MM.1S (cell line): ENCODE measurements at regions not wholly inside any gene's neighbourhood (a gene's known extent, or its start where the extent isn't known, plus 50 kb on each side); places are given as distances from the start of the nearest gene placed in this dataset.

ENCODE experiments used
- DNase-seq: peaks from one replicate; pipeline ENCODE4 v3.0.0-alpha.2; 2015
- H2AFZ ChIP-seq: fragments of 300-600 bp; sonication (generic); 2 replicates; pipeline ENCODE4 v1.6.0; 2016; ENCODE audit warnings: antibody characterized with exemption, low read length
- H3F3A ChIP-seq: fragments of 300-600 bp; sonication (generic); 2 replicates; pipeline ENCODE4 v1.6.1; 2016; ENCODE audit warnings: mild to moderate bottlenecking, antibody characterized with exemption, low read length, moderate library complexity, mixed read lengths; ENCODE audit not compliant: insufficient read depth
- H3K27ac ChIP-seq: fragments of 300-600 bp; sonication (generic); 2 replicates; pipeline ENCODE4 v1.5.1; 2016; ENCODE audit warnings: mild to moderate bottlenecking, low read length
- H3K27me3 ChIP-seq: fragments of 300-600 bp; sonication (generic); replicated peaks from 2 replicates; pipeline ENCODE4 v1.6.0; 2016; ENCODE audit warnings: low read length; ENCODE audit not compliant: insufficient read depth
- H3K36me3 ChIP-seq: fragments of 300-600 bp; sonication (generic); replicated peaks from 2 replicates; pipeline ENCODE4 v1.6.1; 2016; ENCODE audit warnings: mild to moderate bottlenecking, low read length, mixed read lengths; ENCODE audit not compliant: insufficient read depth
- H3K4me1 ChIP-seq: fragments of 300-600 bp; sonication (generic); 2 replicates; pipeline ENCODE4 v1.6.1; 2016; ENCODE audit warnings: low read length, mixed read lengths
- H3K4me2 ChIP-seq: fragments of 300-600 bp; sonication (generic); 2 replicates; pipeline ENCODE4 v1.6.0; 2016; ENCODE audit warnings: low read depth, low read length
- H3K4me3 ChIP-seq: fragments of 300-600 bp; sonication (generic); 2 replicates; pipeline ENCODE4 v1.5.1; 2016; ENCODE audit warnings: low read length, mixed read lengths
- H3K79me2 ChIP-seq: fragments of 300-600 bp; sonication (generic); 2 replicates; pipeline ENCODE4 v1.6.1; 2016; ENCODE audit warnings: mixed run types, low read length, mixed read lengths
- H3K9ac ChIP-seq: fragments of 300-600 bp; sonication (generic); 2 replicates; pipeline ENCODE4 v1.6.1; 2016; ENCODE audit warnings: low read length, mixed read lengths
- H3K9me2 ChIP-seq: fragments of 300-600 bp; sonication (generic); replicated peaks from 2 replicates; pipeline ENCODE4 v1.6.1; 2016; ENCODE audit warnings: mild to moderate bottlenecking, low read length, mixed read lengths; ENCODE audit not compliant: insufficient read depth
- H3K9me3 ChIP-seq: fragments of 300-600 bp; sonication (generic); replicated peaks from 2 replicates; pipeline ENCODE4 v1.6.1; 2016; ENCODE audit warnings: mild to moderate bottlenecking, low read length, mixed read lengths; ENCODE audit not compliant: insufficient read depth
- H4K20me1 ChIP-seq: fragments of 300-600 bp; sonication (generic); 2 replicates; pipeline ENCODE4 v1.6.1; 2016; ENCODE audit warnings: mild to moderate bottlenecking, low read length, moderate library complexity, mixed read lengths; ENCODE audit not compliant: insufficient read depth
- CTCF ChIP-seq: fragments of 300-600 bp; sonication (generic); IDR thresholded peaks from 2 replicates; pipeline ENCODE4 v1.5.1; 2016; ENCODE audit warnings: antibody characterized with exemption, low read length, mixed read lengths
- EZH2 ChIP-seq: fragments of 300-600 bp; sonication (generic); optimal IDR thresholded peaks from 2 replicates; pipeline ENCODE3; 2017; ENCODE audit warnings: low read depth, mild to moderate bottlenecking, antibody characterized with exemption, low read length, mixed read lengths
- EZH2phosphoT487 ChIP-seq: fragments of 300-600 bp; sonication (generic); IDR thresholded peaks from 2 replicates; pipeline ENCODE4 v1.6.1; 2018; ENCODE audit warnings: antibody characterized with exemption, low read length

GRCh38 chr4:75308049-75308448, 206.2 kb downstream of the RCHY1 start:
- H4K20me1 ChIP-seq = no peaks in the 10 kb centered on the region
- no peaks in the 10 kb centered on the region for H3K36me3 ChIP-seq
- TF ChIP-seq EZH2phosphoT487 (no peak), CTCF (no peak), EZH2 (no peak)
- no peak overlapping the region for H3K4me3 ChIP-seq
- no peak overlapping the region for H3K27ac ChIP-seq
- H3K79me2 ChIP-seq = no peaks in the 10 kb centered on the region
- H3K9me3 ChIP-seq = no peaks in the 10 kb centered on the region
- no peak overlapping the region for H3K9ac ChIP-seq
- H3K9me2 ChIP-seq = no peaks in the 10 kb centered on the region; the same call in 1 of the 2 replicates
- H2AFZ ChIP-seq = no peak overlapping the region
- peaks cover 9% of the 10 kb centered on the region; the same call in 1 of the 2 replicates for H3K4me1 ChIP-seq
- H3K27me3 ChIP-seq = no peaks in the 10 kb centered on the region
- DNase-seq = no peak
- H3F3A ChIP-seq = no peaks in the 10 kb centered on the region
- no peak overlapping the region for H3K4me2 ChIP-seq

GRCh38 chr4:75306506-75306905, 207.7 kb downstream of the RCHY1 start:
- Histone ChIP-seq H4K20me1 (no peaks in the 10 kb centered on the region), H3K9me2 (no peaks in the 10 kb centered on the region; the same call in 1 of the 2 replicates), H3K36me3 (no peaks in the 10 kb centered on the region), H3F3A (no peaks in the 10 kb centered on the region), H3K4me2 (no peak overlapping the region), H3K4me3 (no peak overlapping the region), H3K9ac (no peak overlapping the region), H3K27me3 (no peaks in the 10 kb centered on the region), H3K79me2 (no peaks in the 10 kb centered on the region), H2AFZ (no peak overlapping the region), H3K4me1 (0 out of 2 replicates have a peak, but pooled peaks cover under 1% of the 10 kb centered on the region), H3K27ac (no peak overlapping the region), H3K9me3 (no peaks in the 10 kb centered on the region)
- no peak for DNase-seq
- TF ChIP-seq CTCF (no peak), EZH2 (no peak), EZH2phosphoT487 (no peak)

- Histone ChIP-seq H3K36me3 (no peaks in the 10 kb centered on the region), H3K4me2 (no peak overlapping the region), H3K9me2 (no peaks in the 10 kb centered on the region; the same call in 1 of the 2 replicates), H3K4me1 (no peaks in the 10 kb centered on the region), H3K9me3 (no peaks in the 10 kb centered on the region), H3K27ac (no peak overlapping the region), H3K79me2 (no peaks in the 10 kb centered on the region), H2AFZ (no peak overlapping the region), H3K27me3 (no peaks in the 10 kb centered on the region), H4K20me1 (no peaks in the 10 kb centered on the region), H3K4me3 (no peak overlapping the region), H3F3A (no peaks in the 10 kb centered on the region), H3K9ac (no peak overlapping the region)
- TF ChIP-seq EZH2phosphoT487 = no peak
- TF ChIP-seq EZH2 = no peak
- TF ChIP-seq CTCF = no peak
- DNase-seq = no peak
Measured at GRCh38 chr4:75302648-75303047, 211.6 kb downstream of the RCHY1 start.
